ENCODE measurements at regions not wholly inside any gene's neighbourhood (a gene's known extent, or its start where the extent isn't known, plus 50 kb on each side); places are given as distances from the start of the nearest gene placed in this dataset.
"Not testable (repeated sequence)": the region's sequence is repeated elsewhere in the genome, so short reads cannot be mapped to it uniquely, and the experiment has no call there.

- no peak overlapping the region for H3K4me3 Mint-ChIP-seq
- ChIA-PET CTCF (no interaction called here), POLR2A (no interaction called here)
- H3K27ac Mint-ChIP-seq: no peak overlapping the region
- H3K36me3 Mint-ChIP-seq (ENCODE audit: low read depth): no peaks in the 10 kb centered on the region
- no peak for DNase-seq
- intact Hi-C loops (cut with micrococcal nuclease): no loop called here
- no peak for ATAC-seq
- H3K9me3 Mint-ChIP-seq: peaks cover 2% of the 10 kb centered on the region
- H3K27me3 Mint-ChIP-seq: no peaks in the 10 kb centered on the region
- no peaks in the 10 kb centered on the region for H3K4me1 Mint-ChIP-seq (ENCODE audit: low read depth)
- TF ChIP-seq CTCF (IDR thresholded peaks at IDR 0.05): no peak
These were observed 72.7 kb downstream of the SOX9 start for GRCh38 chr17:72193391-72194106.

- H3K9me3 Mint-ChIP-seq; DNase-seq; H3K27ac Mint-ChIP-seq; intact Hi-C loops (cut with micrococcal nuclease); H3K27me3 Mint-ChIP-seq; ATAC-seq; CTCF ChIA-PET; POLR2A ChIA-PET; H3K4me3 Mint-ChIP-seq; H3K36me3 Mint-ChIP-seq (ENCODE audit: low read depth); H3K4me1 Mint-ChIP-seq (ENCODE audit: low read depth): not testable (repeated sequence)
These were observed 73.3 kb downstream of the SOX9 start for GRCh38 chr17:72194107-72194440.

GRCh38 chr17:72199256-72199655 lies 78.4 kb downstream of the SOX9 start:
- Mint-ChIP-seq H3K9me3 (peaks cover 7% of the 10 kb centered on the region), H3K27ac (no peak overlapping the region), H3K4me1 (ENCODE audit: low read depth) (no peaks in the 10 kb centered on the region), H3K4me3 (no peak overlapping the region), H3K36me3 (ENCODE audit: low read depth) (no peaks in the 10 kb centered on the region), H3K27me3 (peaks cover under 1% of the 10 kb centered on the region)
- TF ChIP-seq CTCF (IDR thresholded peaks at IDR 0.05): no peak
- DNase-seq: no peak
- ChIA-PET CTCF (no interaction called here), POLR2A (no interaction called here)
- no peak for ATAC-seq
- intact Hi-C loops (cut with micrococcal nuclease): no loop called here

- H3K27ac Mint-ChIP-seq: no peak overlapping the region
- H3K4me1 Mint-ChIP-seq (ENCODE audit: low read depth): no peaks in the 10 kb centered on the region
- H3K4me3 Mint-ChIP-seq: no peak overlapping the region
- H3K27me3 Mint-ChIP-seq: peaks cover 5% of the 10 kb centered on the region
- DNase-seq: no peak
- ChIA-PET POLR2A (no interaction called here), CTCF (no interaction called here)
- intact Hi-C loops (cut with micrococcal nuclease): no loop called here
- peaks cover 4% of the 10 kb centered on the region for H3K9me3 Mint-ChIP-seq
- ATAC-seq: no peak
- no peak for TF ChIP-seq CTCF (IDR thresholded peaks at IDR 0.05)
- H3K36me3 Mint-ChIP-seq (ENCODE audit: low read depth): no peaks in the 10 kb centered on the region
These were observed 83.9 kb downstream of the SOX9 start for GRCh38 chr17:72204742-72205141.

GRCh38 chr17:72205357-72205756 lies 84.5 kb downstream of the SOX9 start:
- POLR2A ChIA-PET: no interaction called here
- intact Hi-C loops (cut with micrococcal nuclease): no loop called here
- CTCF ChIA-PET: no interaction called here
- DNase-seq (no peak), ATAC-seq (no peak)
- Mint-ChIP-seq H3K4me1 (ENCODE audit: low read depth) (no peaks in the 10 kb centered on the region), H3K27me3 (peaks cover 5% of the 10 kb centered on the region), H3K27ac (no peak overlapping the region), H3K36me3 (ENCODE audit: low read depth) (no peaks in the 10 kb centered on the region), H3K4me3 (no peak overlapping the region), H3K9me3 (no peaks in the 10 kb centered on the region)
- TF ChIP-seq CTCF (IDR thresholded peaks at IDR 0.05): no peak

GRCh38 chr17:72205822-72206221 lies 85.0 kb downstream of the SOX9 start:
- H3K27ac Mint-ChIP-seq: no peak overlapping the region
- TF ChIP-seq CTCF (IDR thresholded peaks at IDR 0.05): no peak
- CTCF ChIA-PET: interaction anchor here (1.1 kb wide), 1 partner anchor 351 kb away, joined by 3 read pairs; no protein-coding TSS in a partner anchor

More at GRCh38 chr17:72205822-72206221, 85.0 kb downstream of the SOX9 start:
- POLR2A ChIA-PET: no interaction called here
- Mint-ChIP-seq H3K4me3 (no peak overlapping the region), H3K4me1 (ENCODE audit: low read depth) (no peaks in the 10 kb centered on the region), H3K9me3 (no peaks in the 10 kb centered on the region), H3K27me3 (peaks cover 5% of the 10 kb centered on the region), H3K36me3 (ENCODE audit: low read depth) (no peaks in the 10 kb centered on the region)
- no peak for DNase-seq
- no peak for ATAC-seq
- intact Hi-C loops (cut with micrococcal nuclease): no loop called here

All from activated CD8-positive, alpha-beta T cell treated with anti-CD3 and anti-CD28 coated beads for 36 hours (primary cell).